Hypothalamus (tissue), 51 donors: ENCODE measurements at regions not wholly inside any gene's neighbourhood (a gene's known extent, or its start where the extent isn't known, plus 50 kb on each side); places are given as distances from the start of the nearest gene placed in this dataset.
"Not testable (repeated sequence)": the region's sequence is repeated elsewhere in the genome, so short reads cannot be mapped to it uniquely, and the experiment has no call there.

Experiments
- DNase-seq, 51 donors: peaks; one replicate each; lab custom pipeline; 2025; lab: John Stamatoyannopoulos, UW

- DNase-seq = peak in 10 of 51 donors; percentile 2 to 50 (median 16)
Observed at GRCh38 chr2:221779614-221780067, 207.5 kb upstream of the EPHA4 start.

- DNase-seq = no peak
Observed at GRCh38 chr2:221778025-221778424, 205.9 kb upstream of the EPHA4 start.

- no peak for DNase-seq
Observed at GRCh38 chr2:221777119-221777518, 205.0 kb upstream of the EPHA4 start.

- DNase-seq = no peak
Observed at GRCh38 chr2:221775096-221775495, 203.0 kb upstream of the EPHA4 start.

GRCh38 chr2:221774136-221774535, 202.0 kb upstream of the EPHA4 start:
- DNase-seq = no peak

GRCh38 chr2:221771297-221771696, 199.2 kb upstream of the EPHA4 start:
- DNase-seq = no peak

- DNase-seq = no peak
Observed at GRCh38 chr2:221767106-221768012, 195.3 kb upstream of the EPHA4 start.

GRCh38 chr2:221762496-221762895, 190.4 kb upstream of the EPHA4 start:
- DNase-seq = no peak

- DNase-seq = no peak
Observed at GRCh38 chr2:221761260-221761659, 189.2 kb upstream of the EPHA4 start.

GRCh38 chr2:221758076-221758475, 186.0 kb upstream of the EPHA4 start:
- no peak for DNase-seq

- no peak for DNase-seq
Observed at GRCh38 chr2:221753401-221753800, 181.3 kb upstream of the EPHA4 start.

- DNase-seq = no peak
Observed at GRCh38 chr2:221752781-221753180, 180.7 kb upstream of the EPHA4 start.

GRCh38 chr2:221750316-221750715, 178.2 kb upstream of the EPHA4 start:
- no peak for DNase-seq

GRCh38 chr2:221747289-221747972, 175.3 kb upstream of the EPHA4 start:
- DNase-seq = no peak

GRCh38 chr2:221741496-221742211, 169.6 kb upstream of the EPHA4 start:
- no peak for DNase-seq

GRCh38 chr2:221731432-221732145, 159.5 kb upstream of the EPHA4 start:
- no peak for DNase-seq

- no peak for DNase-seq
Observed at GRCh38 chr2:221726894-221727513, 154.9 kb upstream of the EPHA4 start.

- DNase-seq = no peak
Observed at GRCh38 chr2:221724631-221725203, 152.6 kb upstream of the EPHA4 start.

- not testable (repeated sequence) for DNase-seq
Observed at GRCh38 chr2:221724117-221724516, 152.0 kb upstream of the EPHA4 start.
